ENCODE measurements at regions not wholly inside any gene's neighbourhood (a gene's known extent, or its start where the extent isn't known, plus 50 kb on each side); places are given as distances from the start of the nearest gene placed in this dataset.

DNA sequence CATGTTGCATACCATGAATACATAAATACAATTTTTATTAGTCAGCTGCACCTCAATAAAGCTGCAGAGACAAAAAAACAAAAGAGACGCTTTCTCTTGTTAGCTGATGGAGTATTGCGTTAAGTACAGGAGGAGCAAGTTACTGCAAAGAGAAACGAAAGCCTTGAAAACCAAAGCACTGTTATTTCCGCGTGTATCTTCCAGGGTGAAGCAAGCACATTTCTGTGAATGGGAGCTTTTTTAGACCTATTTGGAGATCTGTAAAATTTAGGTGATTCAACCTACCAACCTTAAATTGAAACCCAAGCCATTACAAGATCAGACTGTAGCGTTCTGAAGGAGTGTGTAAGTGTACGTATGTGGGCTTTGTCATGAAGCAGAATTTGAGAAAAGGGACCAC, 390.4 kb downstream of the SOX9 start:
- no peaks in the 10 kb centered on the region for H3K36me3 ChIP-seq (ENCODE audit: control insufficient read depth, insufficient read depth, low read length)
- H3K36me3 Mint-ChIP-seq (ENCODE audit: low read depth) = no peaks in the 10 kb centered on the region
- no peaks in the 10 kb centered on the region for H3K4me1 ChIP-seq (ENCODE audit: control insufficient read depth, insufficient read depth, low read length)
- no peaks in the 10 kb centered on the region for H3K9me3 ChIP-seq (ENCODE audit: control insufficient read depth, low read length)
- H3K4me3 ChIP-seq (ENCODE audit: low read length) = no peak overlapping the region
- no peak for DNase-seq
- no peaks in the 10 kb centered on the region for H3K27me3 ChIP-seq (ENCODE audit: control insufficient read depth, insufficient read depth, low read length, poor library complexity, severe bottlenecking)
- H3K4me3 Mint-ChIP-seq = no peak overlapping the region
- TF ChIP-seq, protein P1, sequence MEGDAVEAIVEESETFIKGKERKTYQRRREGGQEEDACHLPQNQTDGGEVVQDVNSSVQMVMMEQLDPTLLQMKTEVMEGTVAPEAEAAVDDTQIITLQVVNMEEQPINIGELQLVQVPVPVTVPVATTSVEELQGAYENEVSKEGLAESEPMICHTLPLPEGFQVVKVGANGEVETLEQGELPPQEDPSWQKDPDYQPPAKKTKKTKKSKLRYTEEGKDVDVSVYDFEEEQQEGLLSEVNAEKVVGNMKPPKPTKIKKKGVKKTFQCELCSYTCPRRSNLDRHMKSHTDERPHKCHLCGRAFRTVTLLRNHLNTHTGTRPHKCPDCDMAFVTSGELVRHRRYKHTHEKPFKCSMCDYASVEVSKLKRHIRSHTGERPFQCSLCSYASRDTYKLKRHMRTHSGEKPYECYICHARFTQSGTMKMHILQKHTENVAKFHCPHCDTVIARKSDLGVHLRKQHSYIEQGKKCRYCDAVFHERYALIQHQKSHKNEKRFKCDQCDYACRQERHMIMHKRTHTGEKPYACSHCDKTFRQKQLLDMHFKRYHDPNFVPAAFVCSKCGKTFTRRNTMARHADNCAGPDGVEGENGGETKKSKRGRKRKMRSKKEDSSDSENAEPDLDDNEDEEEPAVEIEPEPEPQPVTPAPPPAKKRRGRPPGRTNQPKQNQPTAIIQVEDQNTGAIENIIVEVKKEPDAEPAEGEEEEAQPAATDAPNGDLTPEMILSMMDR (conservative IDR thresholded peaks at IDR 0.05) = no peak
- H3K9me3 Mint-ChIP-seq = no peaks in the 10 kb centered on the region
- H3K27me3 Mint-ChIP-seq (ENCODE audit: insufficient read depth) = no peaks in the 10 kb centered on the region
- H3K4me1 Mint-ChIP-seq = peaks cover 10% of the 10 kb centered on the region
- H3K27ac ChIP-seq (ENCODE audit: low read depth, low read length) = no peak overlapping the region
- 89 to 92% methylated on average over 6 to 7 of the region's 7 CpGs for WGBS, 2 experiments (ENCODE audit: insufficient coverage in 1 of 2, insufficient read length in 1 of 2)
- H3K9ac ChIP-seq (ENCODE audit: extremely low read depth, low read length, poor library complexity, severe bottlenecking) = no peak overlapping the region
- no peak overlapping the region for H3K27ac Mint-ChIP-seq

DNA sequence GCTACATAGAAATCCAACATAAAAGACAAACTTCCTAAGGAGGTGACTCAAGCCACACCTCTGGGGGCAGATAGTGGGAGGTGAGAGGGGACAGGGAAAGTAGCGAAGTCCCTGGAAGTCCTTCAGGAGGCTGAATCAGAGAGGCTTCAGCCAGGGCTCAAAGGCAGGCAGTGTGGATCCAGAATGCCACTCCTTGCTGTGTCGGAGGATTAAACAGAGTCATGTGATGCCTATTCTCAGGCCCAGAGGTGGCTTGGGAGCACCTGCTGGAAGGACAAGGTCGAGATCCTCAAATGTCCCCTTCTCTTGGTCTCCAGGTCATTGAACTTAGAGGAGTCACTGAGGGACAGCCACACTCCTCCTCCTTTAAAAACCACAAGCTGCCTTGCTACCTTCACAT, 391.1 kb downstream of the SOX9 start:
- Histone ChIP-seq H3K27me3 (ENCODE audit: control insufficient read depth, insufficient read depth, low read length, poor library complexity, severe bottlenecking) (no peaks in the 10 kb centered on the region), H3K9me3 (ENCODE audit: control insufficient read depth, low read length) (no peaks in the 10 kb centered on the region), H3K27ac (ENCODE audit: low read depth, low read length) (no peak overlapping the region), H3K4me3 (ENCODE audit: low read length) (no peak overlapping the region), H3K9ac (ENCODE audit: extremely low read depth, low read length, poor library complexity, severe bottlenecking) (no peak overlapping the region), H3K36me3 (ENCODE audit: control insufficient read depth, insufficient read depth, low read length) (no peaks in the 10 kb centered on the region), H3K4me1 (ENCODE audit: control insufficient read depth, insufficient read depth, low read length) (no peaks in the 10 kb centered on the region)
- H3K27me3 Mint-ChIP-seq (ENCODE audit: insufficient read depth) = no peaks in the 10 kb centered on the region
- TF ChIP-seq, protein P1 (conservative IDR thresholded peaks at IDR 0.05) = no peak
- peaks cover 13% of the 10 kb centered on the region for H3K4me1 Mint-ChIP-seq
- H3K36me3 Mint-ChIP-seq (ENCODE audit: low read depth) = no peaks in the 10 kb centered on the region
- no peak overlapping the region for H3K27ac Mint-ChIP-seq
- no peak for DNase-seq
- no peak overlapping the region for H3K4me3 Mint-ChIP-seq
- 87 to 91% methylated on average over 2 to 3 of the region's 3 CpGs for WGBS, 2 experiments (ENCODE audit: insufficient coverage in 1 of 2, insufficient read length in 1 of 2)
- H3K9me3 Mint-ChIP-seq = no peaks in the 10 kb centered on the region

DNA sequence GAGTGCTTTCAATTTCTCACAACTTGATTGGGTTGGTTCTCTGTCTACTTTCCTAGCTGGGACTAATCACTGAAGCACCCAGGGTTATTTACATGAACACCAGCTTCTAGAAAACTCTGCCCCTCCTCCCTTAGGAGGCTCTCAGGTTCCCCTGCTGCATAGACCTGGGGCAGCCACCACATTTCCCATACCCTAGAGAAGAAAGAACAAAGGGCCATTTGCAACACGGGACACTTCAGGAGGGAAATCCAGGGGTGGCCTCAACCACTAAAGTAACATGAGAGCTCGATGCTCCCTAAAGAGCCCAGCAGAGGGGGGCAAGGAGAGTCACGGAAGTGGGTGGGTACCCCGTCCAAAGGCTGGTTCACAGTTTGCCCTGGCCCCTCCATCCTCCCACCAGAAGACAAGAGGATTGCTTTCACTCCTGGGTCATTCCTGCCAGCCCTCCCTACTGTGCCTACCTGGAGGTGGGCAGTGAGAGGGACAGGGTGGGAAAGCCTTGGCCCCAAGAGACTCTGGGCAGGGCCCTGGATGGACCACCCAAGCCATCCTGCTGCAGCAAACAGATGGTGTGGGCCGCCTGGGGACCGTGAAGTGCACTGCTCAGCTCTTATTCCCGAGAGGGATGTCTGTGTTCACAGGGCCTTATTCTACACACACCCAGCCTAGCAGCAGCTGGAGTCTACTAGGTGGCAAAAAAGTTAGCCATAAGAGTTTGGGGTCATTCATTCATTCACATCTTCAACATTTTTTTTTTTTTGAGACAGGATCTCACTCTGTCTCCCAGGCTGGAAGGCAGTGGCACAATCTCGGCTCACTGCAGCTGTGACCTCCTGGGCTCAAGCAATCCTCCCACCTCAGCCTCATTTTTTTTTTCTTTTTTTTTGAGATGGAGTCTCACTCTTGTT, 392.1 kb downstream of the SOX9 start:
- WGBS, 2 experiments (ENCODE audit: insufficient coverage in 1 of 2, insufficient read length in 1 of 2) = 80 to 90% methylated on average over 1 to 8 of the region's 8 CpGs
- Histone ChIP-seq H3K4me3 (ENCODE audit: low read length) (no peak overlapping the region), H3K4me1 (ENCODE audit: control insufficient read depth, insufficient read depth, low read length) (no peaks in the 10 kb centered on the region), H3K9ac (ENCODE audit: extremely low read depth, low read length, poor library complexity, severe bottlenecking) (no peak overlapping the region), H3K36me3 (ENCODE audit: control insufficient read depth, insufficient read depth, low read length) (no peaks in the 10 kb centered on the region), H3K27me3 (ENCODE audit: control insufficient read depth, insufficient read depth, low read length, poor library complexity, severe bottlenecking) (no peaks in the 10 kb centered on the region), H3K9me3 (ENCODE audit: control insufficient read depth, low read length) (no peaks in the 10 kb centered on the region), H3K27ac (ENCODE audit: low read depth, low read length) (no peak overlapping the region)
- no peaks in the 10 kb centered on the region for H3K27me3 Mint-ChIP-seq (ENCODE audit: insufficient read depth)
- DNase-seq = no peak
- TF ChIP-seq, protein P1 (conservative IDR thresholded peaks at IDR 0.05) = no peak
- H3K36me3 Mint-ChIP-seq (ENCODE audit: low read depth) = no peaks in the 10 kb centered on the region
- no peak overlapping the region for H3K27ac Mint-ChIP-seq
- peaks cover 22% of the 10 kb centered on the region for H3K4me1 Mint-ChIP-seq
- H3K4me3 Mint-ChIP-seq = no peak overlapping the region
- H3K9me3 Mint-ChIP-seq = no peaks in the 10 kb centered on the region

Data from endodermal cell (in vitro differentiated cells).